Upper lobe of right lung (tissue), 1 donor: ENCODE measurements at regions not wholly inside any gene's neighbourhood (a gene's known extent, or its start where the extent isn't known, plus 50 kb on each side); places are given as distances from the start of the nearest gene placed in this dataset.

Experiments used
- ATAC-seq: fragments of 200-7000 bp; cut with Tn5 transposase; one replicate; pipeline ENCODE4 v1.9.1; 2020; ENCODE audit warnings: mild to moderate bottlenecking, moderate library complexity
- DNase-seq: peaks from one replicate; pipeline ENCODE4 v3.0.0-alpha.2; 2020
- H3K27ac ChIP-seq: fragments of 200-600 bp; one replicate; pipeline ENCODE4 v1.8.0; 2022
- H3K27me3 ChIP-seq: fragments of 200-600 bp; one replicate; pipeline ENCODE4 v1.8.0; 2022; ENCODE audit warnings: mild to moderate bottlenecking
- H3K36me3 ChIP-seq: fragments of 200-600 bp; one replicate; pipeline ENCODE4 v1.8.0; 2022
- H3K4me1 ChIP-seq: fragments of 200-600 bp; one replicate; pipeline ENCODE4 v1.8.0; 2022
- H3K4me3 ChIP-seq: fragments of 200-600 bp; one replicate; pipeline ENCODE4 v1.8.0; 2022; ENCODE audit warnings: mild to moderate bottlenecking
- H3K9me3 ChIP-seq: fragments of 200-600 bp; one replicate; pipeline ENCODE4 v1.8.0; 2022
- intact Hi-C: fragments of 100-400 bp; cut with DNase I; formaldehyde crosslinking; loops from one replicate; pipeline ENCODE4 v1.11.0; 2022
- TF ChIP-seq, protein P1 (sequence below): fragments of 200-600 bp; IDR thresholded peaks from one replicate; pipeline ENCODE4 v1.8.0; 2022; ENCODE audit warnings: antibody characterized with exemption
- donor health status: DM: no; HTN: yes; CAD: no; lungs with severe emphysema.

DNA sequence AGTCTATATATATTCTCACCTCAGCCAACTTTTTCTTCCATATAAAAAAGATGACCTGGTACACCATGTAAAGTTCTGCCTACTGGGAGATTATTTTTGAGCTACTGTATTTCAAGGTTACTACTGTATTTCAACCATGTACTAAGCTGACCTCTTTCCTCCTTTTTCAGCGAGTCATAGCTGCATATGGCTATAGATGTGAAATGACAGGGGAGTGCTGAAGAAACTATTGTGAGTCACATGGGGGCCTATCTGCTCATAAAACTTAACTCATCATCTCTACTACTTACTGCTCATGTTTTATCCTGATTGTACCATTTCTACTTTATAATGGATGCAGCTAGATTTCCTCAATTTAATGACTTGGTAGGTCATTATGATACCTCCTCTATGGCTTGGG lies 571.4 kb upstream of the ATP2B1 start:
- TF ChIP-seq, protein P1, sequence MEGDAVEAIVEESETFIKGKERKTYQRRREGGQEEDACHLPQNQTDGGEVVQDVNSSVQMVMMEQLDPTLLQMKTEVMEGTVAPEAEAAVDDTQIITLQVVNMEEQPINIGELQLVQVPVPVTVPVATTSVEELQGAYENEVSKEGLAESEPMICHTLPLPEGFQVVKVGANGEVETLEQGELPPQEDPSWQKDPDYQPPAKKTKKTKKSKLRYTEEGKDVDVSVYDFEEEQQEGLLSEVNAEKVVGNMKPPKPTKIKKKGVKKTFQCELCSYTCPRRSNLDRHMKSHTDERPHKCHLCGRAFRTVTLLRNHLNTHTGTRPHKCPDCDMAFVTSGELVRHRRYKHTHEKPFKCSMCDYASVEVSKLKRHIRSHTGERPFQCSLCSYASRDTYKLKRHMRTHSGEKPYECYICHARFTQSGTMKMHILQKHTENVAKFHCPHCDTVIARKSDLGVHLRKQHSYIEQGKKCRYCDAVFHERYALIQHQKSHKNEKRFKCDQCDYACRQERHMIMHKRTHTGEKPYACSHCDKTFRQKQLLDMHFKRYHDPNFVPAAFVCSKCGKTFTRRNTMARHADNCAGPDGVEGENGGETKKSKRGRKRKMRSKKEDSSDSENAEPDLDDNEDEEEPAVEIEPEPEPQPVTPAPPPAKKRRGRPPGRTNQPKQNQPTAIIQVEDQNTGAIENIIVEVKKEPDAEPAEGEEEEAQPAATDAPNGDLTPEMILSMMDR, result no peak
- no peak for ATAC-seq
- intact Hi-C loops, result no loop called here

DNA sequence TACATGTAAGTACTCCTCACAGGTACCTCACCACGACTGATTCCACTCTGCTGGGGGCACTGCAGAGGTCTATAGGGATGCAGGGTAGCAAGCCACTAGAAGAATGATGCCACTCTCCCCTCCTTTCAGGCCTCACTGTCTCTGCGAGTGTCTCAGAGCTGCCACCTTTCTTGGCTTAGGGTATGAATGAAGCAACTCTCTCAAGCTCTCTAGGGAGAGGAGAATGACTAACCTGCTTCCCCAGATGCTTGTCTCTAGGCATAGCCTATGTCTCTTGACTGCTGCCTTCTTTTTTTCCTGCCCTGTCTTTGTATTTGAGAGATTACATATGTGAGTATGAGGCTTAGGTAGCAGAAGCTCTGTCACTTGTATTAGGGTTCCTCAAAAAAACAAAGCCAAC lies 566.5 kb upstream of the ATP2B1 start:
- Histone ChIP-seq H3K27me3 (no peaks in the 10 kb centered on the region), H3K27ac (no peak overlapping the region), H3K4me3 (no peak overlapping the region), H3K36me3 (no peaks in the 10 kb centered on the region), H3K9me3 (no peaks in the 10 kb centered on the region), H3K4me1 (no peaks in the 10 kb centered on the region)
- TF ChIP-seq, protein P1, result no peak
- intact Hi-C loops, result no loop called here
- DNase-seq (no peak), ATAC-seq (peak; percentile 26)

More for the DNA sequence above, 571.4 kb upstream of the ATP2B1 start:
- no peak overlapping the region for H3K4me3 ChIP-seq
- H3K27me3 ChIP-seq, result no peaks in the 10 kb centered on the region
- H3K27ac ChIP-seq, result no peak overlapping the region
- DNase-seq, result no peak
- no peaks in the 10 kb centered on the region for H3K36me3 ChIP-seq
- peaks cover 4% of the 10 kb centered on the region for H3K9me3 ChIP-seq
- no peaks in the 10 kb centered on the region for H3K4me1 ChIP-seq

DNA sequence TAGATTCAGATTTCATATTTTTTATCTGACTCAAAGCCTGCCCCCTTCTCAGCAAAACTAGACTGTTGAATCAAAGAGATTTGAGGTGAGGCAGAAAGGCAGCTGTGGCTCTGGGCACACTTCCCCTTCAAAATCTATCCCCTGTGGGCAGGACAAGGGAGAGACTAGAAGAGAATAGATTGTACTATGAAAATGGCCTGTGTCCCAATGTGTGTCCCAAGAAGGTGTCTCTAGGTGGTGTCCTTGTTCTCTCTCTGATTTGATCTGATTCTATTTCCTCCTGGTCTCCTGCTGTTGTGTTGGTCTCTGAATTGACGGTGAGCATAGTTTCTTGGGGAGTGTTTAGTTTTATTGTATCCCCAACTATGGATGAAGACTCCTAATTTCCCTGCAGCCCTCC lies 565.8 kb upstream of the ATP2B1 start:
- ATAC-seq, result no peak
- Histone ChIP-seq H3K36me3 (no peaks in the 10 kb centered on the region), H3K4me1 (no peaks in the 10 kb centered on the region), H3K4me3 (no peak overlapping the region), H3K27me3 (no peaks in the 10 kb centered on the region), H3K9me3 (no peaks in the 10 kb centered on the region), H3K27ac (no peak overlapping the region)
- TF ChIP-seq, protein P1, result no peak
- DNase-seq, result no peak
- intact Hi-C loops, result no loop called here

DNA sequence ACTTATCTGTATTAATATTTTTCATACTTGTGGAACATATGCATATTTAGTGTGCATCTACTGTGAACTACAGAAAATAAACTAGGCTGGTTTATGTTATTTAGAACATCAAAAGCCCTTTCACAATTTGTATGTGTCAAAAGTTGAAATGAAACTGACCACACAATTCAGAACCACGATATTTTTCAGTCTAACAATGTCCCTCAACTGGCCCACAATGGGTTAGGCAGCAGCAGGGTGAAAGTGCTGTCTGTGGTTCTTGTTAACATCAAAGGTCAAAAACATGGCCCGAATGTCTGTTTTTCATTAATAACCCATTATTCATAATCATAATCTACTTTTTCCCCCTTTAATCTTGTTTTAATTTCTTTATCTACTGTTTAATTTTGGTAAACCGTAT lies 559.9 kb upstream of the ATP2B1 start:
- H3K27me3 ChIP-seq, result no peaks in the 10 kb centered on the region
- DNase-seq, result no peak
- intact Hi-C loops, result no loop called here
- H3K4me3 ChIP-seq, result no peak overlapping the region
- H3K36me3 ChIP-seq, result no peaks in the 10 kb centered on the region
- no peak for ATAC-seq
- no peaks in the 10 kb centered on the region for H3K4me1 ChIP-seq
- no peaks in the 10 kb centered on the region for H3K9me3 ChIP-seq
- no peak overlapping the region for H3K27ac ChIP-seq
- TF ChIP-seq, protein P1, result no peak

DNA sequence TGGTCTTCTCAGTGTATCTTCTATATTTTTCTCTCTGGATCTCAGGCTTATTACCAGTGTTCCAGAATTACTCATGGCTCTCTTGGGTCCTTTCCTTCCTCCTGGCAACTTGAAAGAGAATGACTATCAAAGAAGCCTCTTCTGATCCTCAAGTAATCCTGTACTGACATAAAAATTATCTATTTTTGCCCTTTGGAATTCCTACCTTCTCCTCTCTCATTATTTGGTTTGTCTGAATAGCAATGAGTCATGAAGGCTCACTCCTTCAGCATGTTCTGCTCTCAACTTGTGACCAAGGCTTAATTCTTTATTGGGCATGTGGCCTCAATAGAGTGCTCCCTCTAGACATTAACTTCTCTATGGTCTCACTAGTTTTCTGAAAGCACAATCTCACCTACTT lies 553.6 kb upstream of the ATP2B1 start:
- Histone ChIP-seq H3K9me3 (no peaks in the 10 kb centered on the region), H3K27ac (no peak overlapping the region), H3K36me3 (no peaks in the 10 kb centered on the region), H3K27me3 (no peaks in the 10 kb centered on the region), H3K4me3 (no peak overlapping the region), H3K4me1 (no peaks in the 10 kb centered on the region)
- TF ChIP-seq, protein P1, result no peak
- intact Hi-C loops, result no loop called here
- no peak for ATAC-seq
- no peak for DNase-seq

DNA sequence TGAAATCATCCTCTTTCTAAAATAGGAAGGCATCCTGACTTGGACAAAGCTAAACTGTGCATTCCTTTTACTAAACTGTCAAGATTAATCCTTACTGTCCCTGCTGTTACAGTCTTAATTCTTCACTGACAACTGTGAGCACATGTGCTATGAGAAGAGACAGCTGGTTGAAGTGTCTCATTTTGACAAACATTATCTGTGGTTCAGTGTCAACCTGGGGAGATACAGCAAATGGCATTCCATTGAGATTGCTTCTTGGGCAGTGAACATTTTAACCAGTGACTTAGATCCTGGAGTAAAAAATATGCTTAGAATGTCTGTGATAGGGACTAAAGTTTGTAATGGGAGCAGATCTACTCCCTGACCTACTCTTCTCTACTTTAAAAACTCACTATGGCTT lies 552.6 kb upstream of the ATP2B1 start:
- no peaks in the 10 kb centered on the region for H3K27me3 ChIP-seq
- H3K9me3 ChIP-seq, result no peaks in the 10 kb centered on the region
- DNase-seq (no peak), ATAC-seq (no peak)
- intact Hi-C loops, result no loop called here
- H3K27ac ChIP-seq, result no peak overlapping the region
- no peaks in the 10 kb centered on the region for H3K4me1 ChIP-seq
- no peak overlapping the region for H3K4me3 ChIP-seq
- TF ChIP-seq, protein P1, result no peak
- no peaks in the 10 kb centered on the region for H3K36me3 ChIP-seq
